Esophagus muscularis mucosa (tissue), 3 donors: ENCODE measurements at regions not wholly inside any gene's neighbourhood (a gene's known extent, or its start where the extent isn't known, plus 50 kb on each side); places are given as distances from the start of the nearest gene placed in this dataset.

Experiments
- CTCF ChIP-seq, 3 experiments: fragments of 200-600 bp in 2 of 3; fragments of 450-650 bp in 1 of 3; sonication (generic) in 2 of 3; IDR thresholded peaks; one replicate each; pipeline ENCODE4 v1.5.1; 2017 to 2019; ENCODE audit warnings: antibody characterized with exemption in 3 of 3, mild to moderate bottlenecking in 2 of 3, moderate library complexity in 1 of 3
- POLR2A ChIP-seq: fragments of 450-650 bp; IDR thresholded peaks from one replicate; pipeline ENCODE4 v1.6.1; 2017; ENCODE audit warnings: antibody characterized with exemption, moderate library complexity, mild to moderate bottlenecking, low read depth
- POLR2AphosphoS5 ChIP-seq, 2 donors: sonication (generic); formaldehyde crosslinking; IDR thresholded peaks; one replicate each; pipeline ENCODE4 v1.6.1; 2017; ENCODE audit warnings: antibody characterized with exemption in 2 of 2

- TF ChIP-seq POLR2A (no peak), POLR2AphosphoS5 (IDR thresholded peaks at IDR 0.05) (no peak), CTCF (IDR thresholded peaks at IDR 0.05) (no peak)
Measured at GRCh38 chr20:6411651-6412050, 288.8 kb upstream of the FERMT1 start.
